Endothelial cell of umbilical vein (primary cell): ENCODE measurements at regions not wholly inside any gene's neighbourhood (a gene's known extent, or its start where the extent isn't known, plus 50 kb on each side); places are given as distances from the start of the nearest gene placed in this dataset.

Experiments used
- BruUV-seq: library from RNA; stranded (reverse); fragments of 400-500 nt; replicated peaks from 2 replicates; lab custom pipeline; 2021; lab: Mats Ljungman, UMichigan
- CTCF ChIA-PET: fragments of 300-600, 350-600 bp; sonication (Branson Sonifier 250); formaldehyde crosslinking; loops from one replicate; lab custom pipeline; 2021; ENCODE audit warnings: antibody characterized with exemption, inconsistent platforms; lab: Charles Lee
- POLR2A ChIA-PET: fragments of 300-600, 350-600 bp; sonication (Branson Sonifier 250); formaldehyde crosslinking; loops from one replicate; lab custom pipeline; 2021; ENCODE audit warnings: antibody characterized with exemption, inconsistent platforms; lab: Charles Lee
- DNase-seq: peaks from one replicate; pipeline ENCODE4 v3.0.0-alpha.2; 2011; ENCODE audit warnings: low read depth, low spot score
- FAIRE-seq: peaks from 2 replicates; lab custom pipeline; 2011; peaks lifted over from hg19 to GRCh38; lab: Jason Lieb, UNC
- H2AFZ ChIP-seq: 2 replicates; pipeline ENCODE4 v1.6.0; 2012; ENCODE audit warnings: low read depth, low read length, control low read depth, inconsistent platforms
- H3K27ac ChIP-seq: 2 replicates; pipeline ENCODE4 v1.5.1; 2011; ENCODE audit warnings: low read depth, mild to moderate bottlenecking, control low read depth, low read length, moderate library complexity; ENCODE audit not compliant: insufficient read depth
- H3K27me3 ChIP-seq, 2 experiments: 2 replicates each; pipeline versions ENCODE4 v1.6.0 to v1.6.1; 2011; ENCODE audit warnings: low read length in 2 of 2, mixed read lengths in 1 of 2; ENCODE audit not compliant: control insufficient read depth in 2 of 2, insufficient read depth in 2 of 2
- H3K36me3 ChIP-seq, 2 experiments: 2 replicates in 1 of 2; 3 replicates in 1 of 2; pipeline ENCODE4 v1.5.1; 2011; ENCODE audit warnings: low read length in 2 of 2, mild to moderate bottlenecking in 1 of 2, moderate library complexity in 1 of 2; ENCODE audit not compliant: control insufficient read depth in 2 of 2, insufficient read depth in 2 of 2; ENCODE audit errors: extremely low read depth in 1 of 2
- H3K4me1 ChIP-seq: 3 replicates; pipeline ENCODE4 v1.5.1; 2011; ENCODE audit warnings: mild to moderate bottlenecking, low read length; ENCODE audit not compliant: control insufficient read depth, insufficient read depth; ENCODE audit errors: extremely low read depth
- H3K4me2 ChIP-seq: 2 replicates; pipeline ENCODE4 v1.6.1; 2011; ENCODE audit warnings: low read length, control low read depth, mixed read lengths; ENCODE audit not compliant: insufficient read depth
- H3K4me3 ChIP-seq, 3 experiments: fragments of 200-600 bp in 1 of 3; sonication (generic), shearing (Covaris generic) in 1 of 3; replicated peaks in 1 of 3; 2 replicates each; pipeline ENCODE4 v1.5.1; 2011 to 2016; ENCODE audit warnings: control low read depth in 3 of 3, low read length in 3 of 3, mild to moderate bottlenecking in 2 of 3, inconsistent platforms in 1 of 3, low read depth in 1 of 3, moderate library complexity in 1 of 3; ENCODE audit not compliant: insufficient read depth in 1 of 3
- H3K79me2 ChIP-seq: 2 replicates; pipeline ENCODE4 v1.6.0; 2012; ENCODE audit warnings: low read length, inconsistent platforms; ENCODE audit not compliant: control insufficient read depth, insufficient read depth
- H3K9ac ChIP-seq: replicated peaks from 2 replicates; pipeline ENCODE3; 2011; ENCODE audit warnings: low read length, control low read depth; ENCODE audit not compliant: insufficient read depth; ENCODE audit errors: extremely low read depth
- H3K9me1 ChIP-seq: replicated peaks from 3 replicates; pipeline ENCODE4 v1.6.0; 2011; ENCODE audit warnings: mild to moderate bottlenecking, low read length; ENCODE audit not compliant: control insufficient read depth, insufficient read depth; ENCODE audit errors: extremely low read depth
- H3K9me3 ChIP-seq: replicated peaks from 2 replicates; pipeline ENCODE4 v1.5.1; 2012; ENCODE audit warnings: low read length, inconsistent platforms; ENCODE audit not compliant: control insufficient read depth, insufficient read depth
- H4K20me1 ChIP-seq: replicated peaks from 2 replicates; pipeline ENCODE3; 2011; ENCODE audit warnings: mild to moderate bottlenecking, low read length; ENCODE audit not compliant: control insufficient read depth, insufficient read depth; ENCODE audit errors: extremely low read depth
- CTCF ChIP-seq, 2 donors: IDR thresholded peaks; 1 replicate in 1 of 2; 2 replicates in 1 of 2; pipeline ENCODE4 v1.5.1; 2011; ENCODE audit warnings: low read length in 2 of 2, mild to moderate bottlenecking in 2 of 2, moderate library complexity in 2 of 2, control low read depth in 1 of 2, inconsistent platforms in 1 of 2, low read depth in 1 of 2; ENCODE audit not compliant: insufficient read depth in 1 of 2; ENCODE audit errors: extremely low read depth in 1 of 2
- FOS ChIP-seq: IDR thresholded peaks from 2 replicates; pipeline ENCODE4 v1.6.1; 2011; ENCODE audit warnings: mild to moderate bottlenecking, low read length, moderate library complexity, borderline replicate concordance; ENCODE audit not compliant: insufficient read depth
- MAX ChIP-seq: IDR thresholded peaks from 2 replicates; pipeline ENCODE4 v1.6.1; 2011; ENCODE audit not compliant: insufficient read depth, insufficient read length
- MYC ChIP-seq: IDR thresholded peaks from one replicate; pipeline ENCODE4 v1.6.1; 2011; ENCODE audit warnings: mild to moderate bottlenecking, low read depth, low read length
- POLR2A ChIP-seq: IDR thresholded peaks from 2 replicates; pipeline ENCODE4 v1.6.1; 2012; ENCODE audit warnings: low read depth, mild to moderate bottlenecking, control low read depth, low read length
- POLR2AphosphoS5 ChIP-seq: IDR thresholded peaks from 2 replicates; pipeline ENCODE4 v1.6.1; 2012; ENCODE audit warnings: low read depth, mild to moderate bottlenecking, control low read depth, low read length, moderate library complexity; ENCODE audit not compliant: insufficient read depth
- dilution Hi-C: fragments of 300-500 bp; cut with MboI; formaldehyde crosslinking; loops from one replicate; pipeline ENCODE4 v1.15.0; 2019; ENCODE audit warnings: low sequenced_read_pairs; ENCODE audit not compliant: extremely low pct_ligation_motif_present
- intact Hi-C: fragments of 100-400 bp; cut with micrococcal nuclease; formaldehyde crosslinking; loops from one replicate; pipeline ENCODE4 v1.10.0; 2022

DNA sequence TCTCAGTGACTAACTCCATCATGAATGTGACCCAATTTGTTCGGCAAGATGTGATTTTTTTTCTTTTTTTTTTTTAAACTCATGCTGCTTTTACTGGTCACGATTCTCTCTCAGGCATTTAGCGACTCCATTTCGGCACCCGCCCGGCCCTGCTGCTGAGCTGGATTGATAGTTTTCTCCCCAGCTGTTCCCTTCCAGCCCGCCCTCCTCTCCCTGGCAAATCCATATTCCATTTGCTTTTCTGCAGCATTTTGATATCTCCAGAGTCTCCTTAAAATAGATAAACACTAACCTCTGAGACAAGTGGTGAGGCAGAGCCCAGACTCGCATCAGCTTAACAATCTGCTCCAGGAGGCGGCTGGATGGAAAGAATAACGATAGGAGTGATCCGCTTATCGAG lies 55.5 kb upstream of the KATNAL1 start:
- Histone ChIP-seq H3K9ac (no peak overlapping the region), H3K9me3 (no peaks in the 10 kb centered on the region), H3K4me1 (peaks cover 30% of the 10 kb centered on the region), H3K27ac (no peak overlapping the region), H3K36me3 (no peaks in the 10 kb centered on the region), H2AFZ (no peak overlapping the region), H3K4me3 (no peak overlapping the region), H3K4me2 (no peak overlapping the region), H3K9me1 (no peaks in the 10 kb centered on the region), H4K20me1 (no peaks in the 10 kb centered on the region), H3K79me2 (no peaks in the 10 kb centered on the region), H3K27me3 (no peaks in the 10 kb centered on the region)
- ChIA-PET POLR2A (no interaction called here), CTCF (interaction anchor here (1.0 kb wide), 1 partner anchor 9 kb away, joined by 3 read pairs; no protein-coding TSS in a partner anchor)
- dilution Hi-C loops = no loop called here
- TF ChIP-seq POLR2A = no peak
- no TSS peak for BruUV-seq
- FAIRE-seq (peak; percentile 8), DNase-seq (no peak)
- intact Hi-C loops = loop anchor here (10.0 kb wide), 1 partner anchor 682 kb away; no protein-coding TSS in a partner anchor

DNA sequence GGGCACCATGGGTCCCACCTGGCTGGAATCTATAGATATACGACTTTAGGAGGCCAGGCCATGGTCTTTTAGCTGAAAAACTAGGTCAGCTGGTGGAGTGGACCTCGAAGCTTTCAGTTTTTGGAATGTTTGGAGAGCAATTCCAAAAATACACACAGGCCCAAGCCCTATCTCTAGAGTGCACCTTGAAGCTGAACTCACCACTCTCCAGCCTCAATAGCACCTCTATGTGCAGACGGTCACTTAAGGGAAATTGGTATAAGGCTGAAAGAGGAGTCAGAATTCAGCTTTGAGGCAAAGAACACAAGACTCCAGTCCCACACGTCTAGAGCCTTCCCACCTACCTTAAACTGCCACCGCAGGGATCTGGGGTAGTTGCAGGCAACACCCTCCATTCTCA lies 56.4 kb upstream of the KATNAL1 start:
- no peaks in the 10 kb centered on the region for H3K9me3 ChIP-seq
- CTCF ChIA-PET = no interaction called here
- no peaks in the 10 kb centered on the region for H3K36me3 ChIP-seq
- BruUV-seq = no TSS peak
- H3K9me1 ChIP-seq = no peaks in the 10 kb centered on the region
- no peak overlapping the region for H3K4me3 ChIP-seq
- no peaks in the 10 kb centered on the region for H4K20me1 ChIP-seq
- dilution Hi-C loops = no loop called here
- no peaks in the 10 kb centered on the region for H3K27me3 ChIP-seq
- H3K9ac ChIP-seq = peak overlapping the region; percentile 84
- H3K4me2 ChIP-seq = peak overlapping the region; percentile 28
- POLR2A ChIA-PET = no interaction called here
- intact Hi-C loops = loop anchor here (1.0 to 10.0 kb wide), 5 partner anchors 57 to 681 kb away; partner anchors contain the start of genes KATNAL1 and USPL1
- FAIRE-seq (no peak), DNase-seq (no peak)
- no peaks in the 10 kb centered on the region for H3K79me2 ChIP-seq
- H3K4me1 ChIP-seq = peaks cover 30% of the 10 kb centered on the region
- TF ChIP-seq POLR2AphosphoS5 = no peak
- no peak for TF ChIP-seq FOS
- no peak for TF ChIP-seq CTCF (IDR thresholded peaks at IDR 0.05; ENCODE audit: extremely low read depth in 1 of 2, insufficient read depth in 1 of 2, low read depth in 1 of 2, low read length in 2 of 2)
- no peak for TF ChIP-seq MAX
- TF ChIP-seq MYC = no peak
- peak overlapping the region; percentile 95 for H3K27ac ChIP-seq
- H2AFZ ChIP-seq = peak overlapping the region; percentile 61
